IMR-90 (cell line): ENCODE measurements at regions not wholly inside any gene's neighbourhood (a gene's known extent, or its start where the extent isn't known, plus 50 kb on each side); places are given as distances from the start of the nearest gene placed in this dataset.

Experiments used
- ATAC-seq: fragments of 200-7000 bp; cut with Tn5 transposase; 2 replicates; pipeline ENCODE4 v1.9.1; 2020; ENCODE audit warnings: low read depth, mild to moderate bottlenecking, moderate library complexity
- BruUV-seq: library from RNA; stranded (reverse); fragments of 400-500 nt; replicated peaks from 2 replicates; lab custom pipeline; 2021; lab: Mats Ljungman, UMichigan
- CTCF ChIA-PET: fragments of 300-600 bp; formaldehyde crosslinking; extraction: SDS; loops from one replicate; lab custom pipeline; 2021; ENCODE audit warnings: antibody characterized with exemption; lab: Yijun Ruan, JAX
- POLR2A ChIA-PET: fragments of 300-600 bp; sonication (Branson Sonifier 250); formaldehyde crosslinking; loops from one replicate; lab custom pipeline; 2022; ENCODE audit warnings: antibody characterized with exemption; ENCODE audit not compliant: unreplicated experiment; lab: Charles Lee
- DNase-seq: peaks from one replicate; pipeline ENCODE4 v3.0.0; 2013
- H2AFZ ChIP-seq: replicated peaks from 2 replicates; pipeline ENCODE3; 2013; ENCODE audit warnings: low read length, mild to moderate bottlenecking; ENCODE audit not compliant: poor library complexity
- H2AK5ac ChIP-seq: 2 replicates; pipeline ENCODE4 v1.6.1; 2013; ENCODE audit warnings: low read depth, low read length, inconsistent platforms
- H2AK9ac ChIP-seq: replicated peaks from 2 replicates; pipeline ENCODE3; 2013; ENCODE audit warnings: mild to moderate bottlenecking, low read depth, low read length, moderate library complexity; ENCODE audit not compliant: poor library complexity
- H2BK120ac ChIP-seq: 2 replicates; pipeline ENCODE4 v1.6.1; 2013; ENCODE audit warnings: low read depth, low read length, inconsistent platforms
- H2BK15ac ChIP-seq: 3 replicates; pipeline ENCODE4 v1.6.1; 2013; ENCODE audit warnings: low read depth, low read length, inconsistent platforms
- H2BK20ac ChIP-seq: 2 replicates; pipeline ENCODE4 v1.6.1; 2013; ENCODE audit warnings: low read depth, mild to moderate bottlenecking, inconsistent platforms, low read length, moderate library complexity
- H2BK5ac ChIP-seq: 2 replicates; pipeline ENCODE4 v1.6.1; 2013; ENCODE audit warnings: mild to moderate bottlenecking, low read depth, low read length, inconsistent platforms; ENCODE audit not compliant: poor library complexity, severe bottlenecking
- H3K14ac ChIP-seq: replicated peaks from 2 replicates; pipeline ENCODE4 v1.6.1; 2013; ENCODE audit warnings: low read depth, low read length, inconsistent platforms
- H3K18ac ChIP-seq: 2 replicates; pipeline ENCODE4 v1.6.1; 2013; ENCODE audit warnings: low read depth, low read length, control low read depth
- H3K23ac ChIP-seq: 2 replicates; pipeline ENCODE4 v1.6.1; 2013; ENCODE audit warnings: low read depth, low read length, inconsistent platforms
- H3K27ac ChIP-seq: 2 replicates; pipeline ENCODE4 v1.5.1; 2013; ENCODE audit warnings: mild to moderate bottlenecking, control low read depth, low read length; ENCODE audit not compliant: insufficient read depth
- H3K27me3 ChIP-seq: 2 replicates; pipeline ENCODE4 v1.6.1; 2013; ENCODE audit warnings: low read length; ENCODE audit not compliant: control insufficient read depth, insufficient read depth
- H3K36me3 ChIP-seq: 2 replicates; pipeline ENCODE4 v1.6.1; 2013; ENCODE audit warnings: low read length, mixed read lengths; ENCODE audit not compliant: control insufficient read depth, insufficient read depth
- H3K4ac ChIP-seq: 2 replicates; pipeline ENCODE4 v1.6.1; 2013; ENCODE audit warnings: low read depth, low read length, inconsistent platforms
- H3K4me1 ChIP-seq: 2 replicates; pipeline ENCODE4 v1.6.1; 2013; ENCODE audit warnings: low read length, mixed read lengths; ENCODE audit not compliant: control insufficient read depth, insufficient read depth
- H3K4me2 ChIP-seq: 2 replicates; pipeline ENCODE4 v1.6.1; 2013; ENCODE audit warnings: low read depth, mild to moderate bottlenecking, control low read depth, low read length, moderate library complexity
- H3K4me3 ChIP-seq: 2 replicates; pipeline ENCODE4 v1.5.1; 2013; ENCODE audit warnings: low read depth, mild to moderate bottlenecking, control low read depth, low read length, moderate library complexity; ENCODE audit not compliant: insufficient read depth
- H3K56ac ChIP-seq: 2 replicates; pipeline ENCODE4 v1.6.1; 2013; ENCODE audit warnings: low read length, inconsistent platforms; ENCODE audit not compliant: insufficient read depth; ENCODE audit errors: extremely low read depth
- H3K79me1 ChIP-seq, 2 experiments: 2 replicates each; pipeline ENCODE4 v1.6.1; 2013; ENCODE audit warnings: low read length in 2 of 2, inconsistent platforms in 1 of 2, low read depth in 1 of 2
- H3K9ac ChIP-seq: 2 replicates; pipeline ENCODE4 v1.6.1; 2013; ENCODE audit warnings: low read depth, low read length, control low read depth
- H3K9me1 ChIP-seq: 2 replicates; pipeline ENCODE4 v1.6.1; 2013; ENCODE audit warnings: low read length, inconsistent platforms; ENCODE audit not compliant: insufficient read depth
- H3K9me3 ChIP-seq: 2 replicates; pipeline ENCODE4 v1.6.1; 2013; ENCODE audit warnings: low read length; ENCODE audit not compliant: control insufficient read depth, insufficient read depth
- H4K20me1 ChIP-seq: 2 replicates; pipeline ENCODE4 v1.6.1; 2013; ENCODE audit warnings: low read length, inconsistent platforms; ENCODE audit not compliant: insufficient read depth
- H4K5ac ChIP-seq: 2 replicates; pipeline ENCODE4 v1.6.1; 2013; ENCODE audit warnings: mild to moderate bottlenecking, low read depth, low read length, control low read depth
- H4K8ac ChIP-seq, 2 experiments: 2 replicates each; pipeline ENCODE4 v1.6.1; 2013; ENCODE audit warnings: low read depth in 2 of 2, low read length in 2 of 2, control low read depth in 1 of 2, inconsistent platforms in 1 of 2
- H4K91ac ChIP-seq: 2 replicates; pipeline ENCODE4 v1.6.1; 2013; ENCODE audit warnings: low read depth, low read length, inconsistent platforms; ENCODE audit not compliant: insufficient read depth
- BHLHE40 ChIP-seq: fragments of 150-350 bp; IDR thresholded peaks from 2 replicates; pipeline ENCODE4 v1.6.1; 2016; ENCODE audit warnings: mild to moderate bottlenecking, low read depth, low read length
- CEBPB ChIP-seq: IDR thresholded peaks from 2 replicates; pipeline ENCODE4 v1.6.1; 2012; ENCODE audit warnings: low read depth, low read length, improper control_type of control experiment
- FOS ChIP-seq: fragments of 150-350 bp; IDR thresholded peaks from 2 replicates; pipeline ENCODE4 v1.6.1; 2016; ENCODE audit warnings: low read depth, low read length
- RAD21 ChIP-seq: IDR thresholded peaks from 2 replicates; pipeline ENCODE4 v1.6.1; 2012; ENCODE audit warnings: low read length, improper control_type of control experiment
- SMC3 ChIP-seq: fragments of 150-350 bp; IDR thresholded peaks from 2 replicates; pipeline ENCODE4 v1.6.1; 2016; ENCODE audit warnings: low read depth, mild to moderate bottlenecking, antibody characterized with exemption, low read length, moderate library complexity
- WGBS, 2 experiments: methylation state at CpG; one replicate each; pipeline versions ENCODE4 v1.1.5 to v1.1.7; 2013; ENCODE audit warnings: missing lambda C conversion rate in 2 of 2; ENCODE audit not compliant: insufficient read length in 1 of 2; ENCODE audit errors: extremely low coverage in 2 of 2; 5-methylcytosine and 5-hydroxymethylcytosine counted together
- dilution Hi-C: fragments of 300-500 bp; cut with HindIII; formaldehyde crosslinking; loops from one replicate; pipeline ENCODE4 v1.14.3; 2018; ENCODE audit warnings: low sequenced_read_pairs; ENCODE audit not compliant: unreplicated experiment
- in situ Hi-C: fragments of 300-500 bp; cut with MboI; formaldehyde crosslinking; loops from 3 replicates; pipeline ENCODE4 v1.14.3; 2019; ENCODE audit warnings: low sequenced_read_pairs, inconsistent platforms, mixed read lengths
- intact Hi-C: fragments of 100-400 bp; cut with micrococcal nuclease; formaldehyde crosslinking; loops from 2 replicates; pipeline ENCODE4 v1.10.0; 2022

GRCh38 chr1:221824025-221824424, 82.1 kb upstream of the DUSP10 start:
- intact Hi-C loops = no loop called here

More at GRCh38 chr1:221824025-221824424, 82.1 kb upstream of the DUSP10 start:
- Histone ChIP-seq H3K18ac (peak overlapping the region; percentile 58; the same call in 1 of the 2 replicates), H4K5ac (peak overlapping the region; percentile 53; the same call in 1 of the 2 replicates), H3K9me1 (peaks cover 9% of the 10 kb centered on the region), H2AK5ac (peak overlapping the region; percentile 68), H3K4me3 (no peak overlapping the region), H3K27me3 (no peaks in the 10 kb centered on the region), H3K14ac (peak overlapping the region; percentile 20; the same call in 1 of the 2 replicates), H3K9me3 (no peaks in the 10 kb centered on the region), H2BK15ac (peak overlapping the region; percentile 67), H3K79me1 (no peaks in the 10 kb centered on the region), H2AFZ (no peak overlapping the region), H3K4me2 (no peak overlapping the region), H3K9ac (no peak overlapping the region), H3K36me3 (no peaks in the 10 kb centered on the region), H3K27ac (no peak overlapping the region), H3K4me1 (peaks cover 11% of the 10 kb centered on the region; the same call in 1 of the 2 replicates), H4K91ac (peak overlapping the region; percentile 65), H4K8ac (peak overlapping the region; percentile 4 to 28; a peak in 2 of 4 replicates), H2AK9ac (no peak overlapping the region), H2BK20ac (peak overlapping the region; percentile 62), H4K20me1 (no peaks in the 10 kb centered on the region), H2BK5ac (no peak overlapping the region), H3K23ac (no peak overlapping the region), H3K4ac (peak overlapping the region; percentile 70; the same call in 1 of the 2 replicates), H2BK120ac (peak overlapping the region; percentile 79), H3K56ac (no peak overlapping the region)
- CTCF ChIA-PET = interaction anchor here (1.5 kb wide), 1 partner anchor 9 kb away, joined by 3 read pairs; no protein-coding TSS in a partner anchor
- in situ Hi-C loops (no loop called here), dilution Hi-C loops (no loop called here)
- TF ChIP-seq FOS (peak; percentile 41; the same call in 1 of the 2 replicates), RAD21 (no peak), CEBPB (no peak), SMC3 (no peak; the same call in 1 of the 2 replicates), BHLHE40 (no peak)
- no TSS peak for BruUV-seq
- WGBS, 2 experiments = 80% methylated on average over 2 of the region's 2 CpGs; no CpG with 5 or more reads in 1 of the 2 experiments
- DNase-seq (peak; percentile 80), ATAC-seq (peak; percentile 35; the same call in 1 of the 2 replicates)
- POLR2A ChIA-PET = no interaction called here
